T-helper 1 cell treated with Interleukin-12 subunit alpha and Interleukin-12 subunit beta and Interleukin-4 antibody, amounts not matched to agents 30 μg/mL and 1 μg/mL, for 36 hours (primary cell): ENCODE measurements at regions not wholly inside any gene's neighbourhood (a gene's known extent, or its start where the extent isn't known, plus 50 kb on each side); places are given as distances from the start of the nearest gene placed in this dataset.

Experiments used
- H3K27ac Mint-ChIP-seq: one replicate; pipeline ENCODE4 v1.8.0; 2021; ENCODE audit warnings: mild to moderate bottlenecking, mixed read lengths
- H3K27me3 Mint-ChIP-seq: one replicate; pipeline ENCODE4 v1.8.0; 2021; ENCODE audit warnings: low read depth, mixed read lengths
- H3K36me3 Mint-ChIP-seq: one replicate; pipeline ENCODE4 v1.8.0; 2021; ENCODE audit warnings: low read depth, mixed read lengths
- H3K4me1 Mint-ChIP-seq: one replicate; pipeline ENCODE4 v1.8.0; 2021; ENCODE audit warnings: low read depth, mixed read lengths
- H3K4me3 Mint-ChIP-seq: one replicate; pipeline ENCODE4 v1.8.0; 2021; ENCODE audit warnings: mild to moderate bottlenecking, moderate library complexity, mixed read lengths
- H3K9me3 Mint-ChIP-seq: one replicate; pipeline ENCODE4 v1.8.0; 2021; ENCODE audit warnings: mixed read lengths

GRCh38 chr16:5463820-5464219, 366.2 kb upstream of the EEF2KMT start:
- Mint-ChIP-seq H3K27ac (no peak overlapping the region), H3K9me3 (no peaks in the 10 kb centered on the region), H3K4me3 (no peak overlapping the region), H3K27me3 (no peaks in the 10 kb centered on the region), H3K4me1 (no peaks in the 10 kb centered on the region), H3K36me3 (no peaks in the 10 kb centered on the region)

GRCh38 chr16:5461574-5461973, 364.0 kb upstream of the EEF2KMT start:
- Mint-ChIP-seq H3K27me3 (no peaks in the 10 kb centered on the region), H3K4me1 (no peaks in the 10 kb centered on the region), H3K9me3 (no peaks in the 10 kb centered on the region), H3K4me3 (no peak overlapping the region), H3K36me3 (no peaks in the 10 kb centered on the region), H3K27ac (no peak overlapping the region)

- no peak overlapping the region for H3K4me3 Mint-ChIP-seq
- no peaks in the 10 kb centered on the region for H3K4me1 Mint-ChIP-seq
- no peaks in the 10 kb centered on the region for H3K36me3 Mint-ChIP-seq
- H3K27me3 Mint-ChIP-seq: no peaks in the 10 kb centered on the region
- no peaks in the 10 kb centered on the region for H3K9me3 Mint-ChIP-seq
- no peak overlapping the region for H3K27ac Mint-ChIP-seq
Observed at GRCh38 chr16:5461141-5461540, 363.5 kb upstream of the EEF2KMT start.

- H3K27me3 Mint-ChIP-seq: no peaks in the 10 kb centered on the region
- H3K9me3 Mint-ChIP-seq: no peaks in the 10 kb centered on the region
- H3K27ac Mint-ChIP-seq: no peak overlapping the region
- H3K36me3 Mint-ChIP-seq: no peaks in the 10 kb centered on the region
- H3K4me1 Mint-ChIP-seq: no peaks in the 10 kb centered on the region
- H3K4me3 Mint-ChIP-seq: no peak overlapping the region
Observed at GRCh38 chr16:5460701-5461100, 363.1 kb upstream of the EEF2KMT start.

- Mint-ChIP-seq H3K4me3 (no peak overlapping the region), H3K36me3 (no peaks in the 10 kb centered on the region), H3K9me3 (no peaks in the 10 kb centered on the region), H3K27me3 (no peaks in the 10 kb centered on the region), H3K27ac (no peak overlapping the region), H3K4me1 (no peaks in the 10 kb centered on the region)
Observed at GRCh38 chr16:5459863-5460262, 362.3 kb upstream of the EEF2KMT start.

- Mint-ChIP-seq H3K27me3 (no peaks in the 10 kb centered on the region), H3K4me1 (no peaks in the 10 kb centered on the region), H3K36me3 (no peaks in the 10 kb centered on the region), H3K4me3 (no peak overlapping the region), H3K27ac (no peak overlapping the region), H3K9me3 (no peaks in the 10 kb centered on the region)
Observed at GRCh38 chr16:5455110-5455509, 357.5 kb upstream of the EEF2KMT start.

- H3K27ac Mint-ChIP-seq: no peak overlapping the region
- no peaks in the 10 kb centered on the region for H3K36me3 Mint-ChIP-seq
- H3K27me3 Mint-ChIP-seq: no peaks in the 10 kb centered on the region
- no peaks in the 10 kb centered on the region for H3K4me1 Mint-ChIP-seq
- no peaks in the 10 kb centered on the region for H3K9me3 Mint-ChIP-seq
- no peak overlapping the region for H3K4me3 Mint-ChIP-seq
Observed at GRCh38 chr16:5454349-5454748, 356.8 kb upstream of the EEF2KMT start.

- Mint-ChIP-seq H3K27me3 (no peaks in the 10 kb centered on the region), H3K4me1 (no peaks in the 10 kb centered on the region), H3K36me3 (no peaks in the 10 kb centered on the region), H3K4me3 (no peak overlapping the region), H3K27ac (no peak overlapping the region), H3K9me3 (no peaks in the 10 kb centered on the region)
Observed at GRCh38 chr16:5451641-5452040, 354.0 kb upstream of the EEF2KMT start.

GRCh38 chr16:5450409-5451104, 353.0 kb upstream of the EEF2KMT start:
- Mint-ChIP-seq H3K27ac (no peak overlapping the region), H3K4me3 (no peak overlapping the region), H3K9me3 (no peaks in the 10 kb centered on the region), H3K4me1 (no peaks in the 10 kb centered on the region), H3K27me3 (no peaks in the 10 kb centered on the region), H3K36me3 (no peaks in the 10 kb centered on the region)

GRCh38 chr16:5449901-5450300, 352.3 kb upstream of the EEF2KMT start:
- Mint-ChIP-seq H3K4me3 (no peak overlapping the region), H3K4me1 (no peaks in the 10 kb centered on the region), H3K27me3 (no peaks in the 10 kb centered on the region), H3K36me3 (no peaks in the 10 kb centered on the region), H3K9me3 (no peaks in the 10 kb centered on the region), H3K27ac (no peak overlapping the region)

- Mint-ChIP-seq H3K36me3 (no peaks in the 10 kb centered on the region), H3K4me3 (no peak overlapping the region), H3K4me1 (no peaks in the 10 kb centered on the region), H3K27ac (no peak overlapping the region), H3K9me3 (no peaks in the 10 kb centered on the region), H3K27me3 (no peaks in the 10 kb centered on the region)
Observed at GRCh38 chr16:5448798-5449197, 351.2 kb upstream of the EEF2KMT start.

- Mint-ChIP-seq H3K36me3 (no peaks in the 10 kb centered on the region), H3K4me1 (no peaks in the 10 kb centered on the region), H3K27ac (no peak overlapping the region)
Observed at GRCh38 chr16:5447734-5448133, 350.1 kb upstream of the EEF2KMT start.

GRCh38 chr16:5446623-5447240, 349.1 kb upstream of the EEF2KMT start:
- Mint-ChIP-seq H3K4me1 (no peaks in the 10 kb centered on the region), H3K27ac (no peak overlapping the region), H3K4me3 (no peak overlapping the region), H3K27me3 (no peaks in the 10 kb centered on the region), H3K36me3 (no peaks in the 10 kb centered on the region), H3K9me3 (peaks cover 7% of the 10 kb centered on the region)

More at GRCh38 chr16:5447734-5448133, 350.1 kb upstream of the EEF2KMT start:
- Mint-ChIP-seq H3K4me3 (no peak overlapping the region), H3K27me3 (no peaks in the 10 kb centered on the region), H3K9me3 (no peaks in the 10 kb centered on the region)

GRCh38 chr16:5444189-5444588, 346.6 kb upstream of the EEF2KMT start:
- H3K27ac Mint-ChIP-seq: no peak overlapping the region
- no peak overlapping the region for H3K4me3 Mint-ChIP-seq
- H3K9me3 Mint-ChIP-seq: peaks cover 15% of the 10 kb centered on the region
- no peaks in the 10 kb centered on the region for H3K27me3 Mint-ChIP-seq
- H3K4me1 Mint-ChIP-seq: no peaks in the 10 kb centered on the region
- H3K36me3 Mint-ChIP-seq: no peaks in the 10 kb centered on the region

- Mint-ChIP-seq H3K9me3 (peaks cover 21% of the 10 kb centered on the region), H3K4me3 (no peak overlapping the region), H3K4me1 (no peaks in the 10 kb centered on the region), H3K27ac (no peak overlapping the region), H3K27me3 (no peaks in the 10 kb centered on the region), H3K36me3 (no peaks in the 10 kb centered on the region)
Observed at GRCh38 chr16:5442986-5443385, 345.4 kb upstream of the EEF2KMT start.
